GM12891 (cell line): ENCODE measurements at regions not wholly inside any gene's neighbourhood (a gene's known extent, or its start where the extent isn't known, plus 50 kb on each side); places are given as distances from the start of the nearest gene placed in this dataset.

ENCODE experiments used
- PAX5 ChIP-seq: IDR thresholded peaks from 2 replicates; pipeline ENCODE4 v1.6.1; 2011; ENCODE audit warnings: low read length, moderate library complexity, mild to moderate bottlenecking; ENCODE audit not compliant: insufficient read depth, severe bottlenecking
- POLR2A ChIP-seq: IDR thresholded peaks from 2 replicates; pipeline ENCODE4 v1.6.1; 2011; ENCODE audit warnings: low read depth, low read length, control low read depth
- POLR2AphosphoS5 ChIP-seq: IDR thresholded peaks from 2 replicates; pipeline ENCODE4 v1.6.1; 2011; ENCODE audit warnings: low read depth, low read length, control low read depth
- POU2F2 ChIP-seq: IDR thresholded peaks from 2 replicates; pipeline ENCODE4 v1.6.1; 2011; ENCODE audit warnings: low read depth, mild to moderate bottlenecking, control low read depth, low read length, moderate library complexity
- SPI1 ChIP-seq: IDR thresholded peaks from 2 replicates; pipeline ENCODE4 v1.6.1; 2011; ENCODE audit warnings: low read depth, low read length, control low read depth
- TAF1 ChIP-seq: IDR thresholded peaks from 2 replicates; pipeline ENCODE4 v1.6.1; 2011; ENCODE audit warnings: low read depth, low read length, control low read depth

DNA sequence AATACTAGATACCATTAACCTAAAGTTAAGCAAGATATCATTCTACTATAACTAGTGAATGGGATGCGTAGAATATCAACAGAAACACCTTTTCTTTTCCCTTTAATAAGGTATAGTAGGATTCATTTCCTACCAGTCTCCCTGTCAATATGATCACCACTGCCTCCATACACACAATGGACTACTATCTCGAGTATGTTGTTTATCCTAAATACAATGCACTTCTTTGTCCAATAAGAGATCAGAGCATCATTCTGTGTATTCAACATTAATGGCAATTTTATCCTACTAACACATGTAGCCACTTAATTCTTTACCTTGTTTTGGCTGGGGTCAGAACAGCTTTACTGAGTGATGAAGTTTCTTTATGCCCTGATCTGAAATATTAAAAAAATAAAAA is 276.3 kb downstream of the TFEC start:
- TF ChIP-seq POLR2AphosphoS5 = no peak
- TF ChIP-seq POLR2A = no peak
- TF ChIP-seq PAX5 = no peak
- TF ChIP-seq TAF1 = no peak
- no peak for TF ChIP-seq SPI1
- TF ChIP-seq POU2F2 = no peak
